Thoracic aorta (tissue), 2 donors: ENCODE measurements at regions not wholly inside any gene's neighbourhood (a gene's known extent, or its start where the extent isn't known, plus 50 kb on each side); places are given as distances from the start of the nearest gene placed in this dataset.

Experiments used
- ATAC-seq: fragments of 150-250 bp; one replicate; pipeline ENCODE4 v1.8.0; 2017; ENCODE audit warnings: low read depth; ENCODE audit not compliant: insufficient number of reproducible peaks, low FRiP score
- DNase-seq: peaks from one replicate; pipeline ENCODE4 v3.0.0-alpha.2; 2020; ENCODE audit warnings: low spot score
- H3K27ac ChIP-seq, 2 donors: fragments of 200-600 bp; sonication (generic); 1 replicate in 1 of 2; 2 replicates in 1 of 2; pipeline ENCODE4 v1.5.1; 2016; ENCODE audit warnings: mild to moderate bottlenecking in 2 of 2, moderate library complexity in 2 of 2
- H3K27me3 ChIP-seq: fragments of 200-600 bp; sonication (generic); replicated peaks from 2 replicates; pipeline ENCODE4 v1.6.0; 2016; ENCODE audit warnings: mild to moderate bottlenecking; ENCODE audit not compliant: insufficient read depth
- H3K36me3 ChIP-seq: fragments of 200-600 bp; sonication (generic); one replicate; pipeline ENCODE4 v1.5.1; 2016
- H3K4me1 ChIP-seq, 2 donors: fragments of 200-600 bp; sonication (generic); 1 replicate in 1 of 2; 2 replicates in 1 of 2; pipeline versions ENCODE4 v1.5.1 to v1.6.0; 2016; ENCODE audit warnings: low read depth in 2 of 2, mild to moderate bottlenecking in 1 of 2; ENCODE audit not compliant: control insufficient read depth in 1 of 2
- H3K4me3 ChIP-seq: fragments of 200-600 bp; sonication (generic); 2 replicates; pipeline ENCODE4 v1.5.1; 2016; ENCODE audit warnings: mild to moderate bottlenecking
- H3K9me3 ChIP-seq: fragments of 200-600 bp; sonication (generic); 2 replicates; pipeline ENCODE4 v1.5.1; 2016
- TF ChIP-seq, protein P1 (sequence below): fragments of 200-600 bp; sonication (generic); IDR thresholded peaks from one replicate; pipeline ENCODE4 v1.5.1; 2019; ENCODE audit warnings: antibody characterized with exemption

DNA sequence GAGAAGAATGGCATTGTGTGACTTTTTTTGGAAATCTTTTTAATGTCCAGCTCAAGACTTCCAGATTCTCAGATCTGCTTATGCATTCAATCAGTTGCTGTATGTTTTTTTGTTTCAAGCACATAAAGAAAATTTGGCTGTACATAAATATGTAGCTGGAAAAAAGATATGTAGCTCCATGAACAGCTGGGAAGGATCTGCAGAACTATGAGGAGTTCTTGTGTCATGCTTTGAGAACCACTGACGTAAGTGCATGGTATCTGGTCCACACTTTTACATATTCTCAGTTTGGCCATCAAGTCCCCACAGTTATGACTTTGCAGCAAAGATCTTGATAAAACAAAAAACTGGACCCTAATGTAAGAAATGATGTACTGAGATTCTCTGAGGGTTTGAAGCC lies 165.9 kb downstream of the KIT start:
- Histone ChIP-seq H3K4me1 (no peaks in the 10 kb centered on the region), H3K27ac (no peak overlapping the region), H3K27me3 (no peaks in the 10 kb centered on the region), H3K36me3 (no peaks in the 10 kb centered on the region), H3K4me3 (no peak overlapping the region), H3K9me3 (no peaks in the 10 kb centered on the region)
- TF ChIP-seq, protein P1, sequence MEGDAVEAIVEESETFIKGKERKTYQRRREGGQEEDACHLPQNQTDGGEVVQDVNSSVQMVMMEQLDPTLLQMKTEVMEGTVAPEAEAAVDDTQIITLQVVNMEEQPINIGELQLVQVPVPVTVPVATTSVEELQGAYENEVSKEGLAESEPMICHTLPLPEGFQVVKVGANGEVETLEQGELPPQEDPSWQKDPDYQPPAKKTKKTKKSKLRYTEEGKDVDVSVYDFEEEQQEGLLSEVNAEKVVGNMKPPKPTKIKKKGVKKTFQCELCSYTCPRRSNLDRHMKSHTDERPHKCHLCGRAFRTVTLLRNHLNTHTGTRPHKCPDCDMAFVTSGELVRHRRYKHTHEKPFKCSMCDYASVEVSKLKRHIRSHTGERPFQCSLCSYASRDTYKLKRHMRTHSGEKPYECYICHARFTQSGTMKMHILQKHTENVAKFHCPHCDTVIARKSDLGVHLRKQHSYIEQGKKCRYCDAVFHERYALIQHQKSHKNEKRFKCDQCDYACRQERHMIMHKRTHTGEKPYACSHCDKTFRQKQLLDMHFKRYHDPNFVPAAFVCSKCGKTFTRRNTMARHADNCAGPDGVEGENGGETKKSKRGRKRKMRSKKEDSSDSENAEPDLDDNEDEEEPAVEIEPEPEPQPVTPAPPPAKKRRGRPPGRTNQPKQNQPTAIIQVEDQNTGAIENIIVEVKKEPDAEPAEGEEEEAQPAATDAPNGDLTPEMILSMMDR, result no peak
- no peak for DNase-seq
- no peak for ATAC-seq

DNA sequence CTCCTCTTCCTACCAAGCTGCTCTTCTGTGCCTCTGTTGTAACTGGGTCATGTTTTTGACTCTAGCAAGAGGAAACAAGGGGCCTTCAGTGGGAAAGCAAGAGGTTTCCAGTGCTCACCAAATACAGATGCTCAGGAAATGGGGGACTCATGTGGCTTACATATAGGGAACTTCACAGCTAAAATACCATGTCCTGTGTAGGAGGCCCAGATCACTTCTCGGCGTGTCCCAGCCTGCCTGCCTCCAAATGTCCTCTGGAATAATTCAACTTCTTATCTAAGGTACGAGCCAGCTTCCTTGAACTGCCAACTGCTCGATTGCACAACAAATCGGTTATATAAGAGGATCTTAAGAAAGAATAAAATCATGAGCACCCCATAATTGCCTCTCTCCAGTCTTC lies 161.3 kb downstream of the KIT start:
- no peak for DNase-seq
- no peak overlapping the region for H3K4me3 ChIP-seq
- H3K27me3 ChIP-seq, result no peaks in the 10 kb centered on the region
- H3K9me3 ChIP-seq, result no peaks in the 10 kb centered on the region
- H3K4me1 ChIP-seq, result no peaks in the 10 kb centered on the region
- TF ChIP-seq, protein P1, result no peak
- no peak for ATAC-seq
- no peak overlapping the region for H3K27ac ChIP-seq
- H3K36me3 ChIP-seq, result no peaks in the 10 kb centered on the region

DNA sequence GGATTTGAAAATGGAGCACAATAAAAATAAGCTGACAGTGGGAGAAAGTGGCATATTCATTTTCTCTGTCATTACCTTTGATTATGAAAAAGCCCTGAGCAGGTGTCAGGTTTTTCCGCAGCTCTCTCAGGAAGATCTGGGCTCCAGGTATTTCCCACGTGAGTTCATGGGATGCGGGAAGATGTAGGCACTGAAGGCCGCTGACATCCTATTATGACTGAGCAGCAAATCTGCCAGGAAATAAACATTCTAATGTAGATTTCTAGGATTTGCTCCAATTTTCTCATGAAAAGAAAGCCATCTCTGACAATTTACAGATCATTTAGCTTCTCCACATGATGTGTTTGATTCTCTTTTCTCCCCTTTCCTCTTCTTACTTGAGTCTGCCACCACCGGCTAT lies 160.7 kb downstream of the KIT start:
- TF ChIP-seq, protein P1, result no peak
- ATAC-seq (no peak), DNase-seq (no peak)
- Histone ChIP-seq H3K4me1 (no peaks in the 10 kb centered on the region), H3K27me3 (no peaks in the 10 kb centered on the region), H3K4me3 (no peak overlapping the region), H3K27ac (no peak overlapping the region), H3K9me3 (no peaks in the 10 kb centered on the region), H3K36me3 (no peaks in the 10 kb centered on the region)

DNA sequence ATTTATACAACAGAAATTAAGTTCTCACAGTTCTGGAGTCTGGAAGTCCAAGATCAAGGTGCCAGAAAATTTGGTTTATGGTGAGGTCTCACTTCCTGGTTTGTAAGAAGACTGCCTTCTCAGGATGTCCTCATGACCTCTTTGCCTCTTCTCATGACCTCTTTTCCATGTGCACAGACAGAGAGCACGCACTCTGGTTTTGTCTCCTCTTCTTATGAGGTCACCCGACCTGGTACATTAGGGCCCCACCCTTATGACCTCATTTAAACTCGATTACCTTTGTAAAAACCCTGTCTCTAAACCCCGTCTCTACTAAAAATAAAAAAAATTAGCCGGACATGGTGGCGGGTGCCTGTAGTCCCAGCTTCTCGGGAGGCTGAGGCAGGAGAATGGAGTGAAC lies 155.9 kb downstream of the KIT start:
- Histone ChIP-seq H3K36me3 (no peaks in the 10 kb centered on the region), H3K4me3 (no peak overlapping the region), H3K4me1 (peaks cover 0 to 5% of the 10 kb centered on the region in 2 donors), H3K9me3 (no peaks in the 10 kb centered on the region), H3K27ac (no peak overlapping the region), H3K27me3 (no peaks in the 10 kb centered on the region)
- TF ChIP-seq, protein P1, result no peak
- DNase-seq (no peak), ATAC-seq (no peak)

DNA sequence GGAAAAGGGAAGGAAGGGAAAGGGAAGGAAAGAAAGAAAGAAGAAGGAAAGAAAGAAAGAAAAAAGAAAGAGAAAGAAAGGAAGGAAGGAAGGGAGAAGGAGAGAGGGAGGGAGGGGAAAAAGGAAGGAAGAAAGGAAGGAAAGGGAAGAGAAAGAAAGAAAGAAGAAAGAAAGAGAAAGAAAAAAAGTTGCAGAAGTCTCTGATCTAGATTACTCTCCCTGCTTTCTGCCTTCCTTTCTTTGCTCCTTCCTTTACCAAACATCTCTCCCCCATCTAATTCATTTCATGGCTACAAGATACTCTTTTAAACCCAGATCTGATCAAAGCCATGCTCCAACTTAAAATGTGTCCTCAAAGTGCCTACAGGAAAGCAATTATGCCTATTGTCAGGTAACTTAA lies 148.6 kb downstream of the KIT start:
- Histone ChIP-seq H3K27ac (no peak overlapping the region), H3K4me3 (no peak overlapping the region), H3K9me3 (no peaks in the 10 kb centered on the region), H3K27me3 (no peaks in the 10 kb centered on the region), H3K4me1 (peaks cover 7 to 39% of the 10 kb centered on the region in 2 donors), H3K36me3 (no peaks in the 10 kb centered on the region)
- ATAC-seq (no peak), DNase-seq (no peak)
- TF ChIP-seq, protein P1, result no peak
